Fibroblast of lung (primary cell): ENCODE measurements at regions not wholly inside any gene's neighbourhood (a gene's known extent, or its start where the extent isn't known, plus 50 kb on each side); places are given as distances from the start of the nearest gene placed in this dataset.

Experiments used
- CTCF ChIP-seq, 2 donors: IDR thresholded peaks in 1 of 2; conservative IDR thresholded peaks in 1 of 2; 1 replicate in 1 of 2; 2 replicates in 1 of 2; pipeline ENCODE4 v1.5.1; 2011 to 2012; ENCODE audit warnings: low read length in 2 of 2, control low read depth in 1 of 2, inconsistent platforms in 1 of 2, low read depth in 1 of 2, mild to moderate bottlenecking in 1 of 2
- EZH2 ChIP-seq: IDR thresholded peaks from 2 replicates; pipeline ENCODE4 v1.5.1; 2012; ENCODE audit warnings: low read length, control low read depth, mild to moderate bottlenecking; ENCODE audit errors: missing control alignments

DNA sequence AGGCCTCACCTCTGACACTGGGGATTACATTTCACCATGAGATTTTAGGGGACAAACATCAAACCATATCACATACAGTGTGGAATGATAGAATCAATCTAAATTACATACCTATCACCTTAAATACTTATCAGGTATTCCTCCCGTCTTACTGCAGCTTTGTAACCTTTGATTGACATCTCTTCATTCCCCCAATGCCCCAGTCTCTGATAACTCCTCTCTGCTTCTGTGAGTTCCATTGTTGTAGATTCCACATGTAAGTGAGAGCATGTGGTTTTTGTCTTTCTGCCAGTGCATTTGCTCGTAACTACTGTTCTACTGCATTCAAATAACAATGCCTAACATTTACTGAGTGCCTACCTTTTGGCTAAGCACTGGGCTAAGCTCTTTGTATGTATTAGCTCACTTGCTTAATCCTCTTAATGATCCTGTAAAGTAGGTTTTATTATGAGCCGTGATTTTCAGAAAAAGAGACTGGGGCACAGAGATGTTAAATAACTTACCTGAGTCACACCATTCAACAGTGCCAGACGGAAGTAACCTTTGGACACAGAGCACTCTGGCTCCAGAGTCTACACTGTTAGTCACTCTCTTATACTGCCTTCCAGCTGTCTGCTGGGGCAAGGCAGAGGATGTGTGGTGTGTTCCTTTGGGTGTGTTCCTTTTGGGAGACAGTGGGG, 63.7 kb upstream of the ESX1 start:
- TF ChIP-seq CTCF (conservative IDR thresholded peaks at IDR 0.05 in 1 of 2, IDR thresholded peaks at IDR 0.05 in 1 of 2; ENCODE audit: low read depth in 1 of 2, low read length in 2 of 2) (no peak), EZH2 (no peak)
